Thyroid gland (tissue), 4 donors: ENCODE measurements at regions not wholly inside any gene's neighbourhood (a gene's known extent, or its start where the extent isn't known, plus 50 kb on each side); places are given as distances from the start of the nearest gene placed in this dataset.

Source experiments
- DNase-seq, 2 donors: peaks; one replicate each; pipeline ENCODE4 v3.0.0-alpha.2; 2019
- H3K27ac ChIP-seq, 3 donors: fragments of 200-600 bp; sonication (generic); 1 replicate in 2 of 3; 2 replicates in 1 of 3; pipeline ENCODE4 v1.5.1; 2016 to 2019; ENCODE audit warnings: mild to moderate bottlenecking in 1 of 3, moderate library complexity in 1 of 3
- H3K27me3 ChIP-seq: fragments of 200-600 bp; sonication (generic); one replicate; pipeline ENCODE4 v1.5.1; 2019
- H3K36me3 ChIP-seq, 2 donors: fragments of 200-600 bp; sonication (generic); one replicate each; pipeline ENCODE4 v1.5.1; 2016 to 2019
- H3K4me1 ChIP-seq, 2 donors: fragments of 200-600 bp; sonication (generic); one replicate each; pipeline ENCODE4 v1.5.1; 2017 to 2019
- H3K4me3 ChIP-seq, 3 donors: fragments of 200-600 bp; sonication (generic); replicated peaks in 1 of 3; 1 replicate in 2 of 3; 2 replicates in 1 of 3; pipeline ENCODE4 v1.5.1; 2016; ENCODE audit warnings: mild to moderate bottlenecking in 1 of 3
- H3K9me3 ChIP-seq: fragments of 200-600 bp; sonication (generic); one replicate; pipeline ENCODE4 v1.5.1; 2017
- CTCF ChIP-seq, 6 experiments: fragments of 200-600 bp in 3 of 6; fragments of 450-650 bp in 3 of 6; sonication (generic) in 3 of 6; IDR thresholded peaks; one replicate each; pipeline ENCODE4 v1.5.1; 2016 to 2019; ENCODE audit warnings: antibody characterized with exemption in 6 of 6, mild to moderate bottlenecking in 2 of 6, inconsistent platforms in 1 of 6, moderate library complexity in 1 of 6
- POLR2A ChIP-seq, 2 donors: fragments of 450-650 bp; IDR thresholded peaks; one replicate each; pipeline ENCODE4 v1.6.1; 2017; ENCODE audit warnings: antibody characterized with exemption in 2 of 2, mild to moderate bottlenecking in 2 of 2, moderate library complexity in 1 of 2
- WGBS, 2 donors: methylation state at CpG; one replicate each; pipeline ENCODE4 v1.1.5; 2017; 5-methylcytosine and 5-hydroxymethylcytosine counted together
- intact Hi-C: fragments of 100-400 bp; cut with DNase I; formaldehyde crosslinking; loops from one replicate; pipeline ENCODE4 v1.15.1; 2023

- H3K4me1 ChIP-seq = no peaks in the 10 kb centered on the region
- DNase-seq = no peak
- no peaks in the 10 kb centered on the region for H3K9me3 ChIP-seq
- intact Hi-C loops = no loop called here
- 79 to 87% methylated on average over 6 of the region's 6 CpGs for WGBS, 2 donors
- H3K27ac ChIP-seq = no peak overlapping the region
- no peak overlapping the region for H3K4me3 ChIP-seq
- TF ChIP-seq CTCF (IDR thresholded peaks at IDR 0.05) (no peak), POLR2A (IDR thresholded peaks at IDR 0.05) (no peak)
- no peaks in the 10 kb centered on the region for H3K27me3 ChIP-seq
- no peaks in the 10 kb centered on the region for H3K36me3 ChIP-seq
Measured at GRCh38 chr6:118744261-118744941, 93.0 kb upstream of the CEP85L start.

- TF ChIP-seq CTCF (IDR thresholded peaks at IDR 0.05) (no peak), POLR2A (IDR thresholded peaks at IDR 0.05) (no peak)
- no peak overlapping the region for H3K4me3 ChIP-seq
- H3K27me3 ChIP-seq = no peaks in the 10 kb centered on the region
- H3K4me1 ChIP-seq = no peaks in the 10 kb centered on the region
- intact Hi-C loops = no loop called here
- 0 to 100% methylated on average over 1 of the region's 1 CpG for WGBS, 2 donors
- H3K9me3 ChIP-seq = no peaks in the 10 kb centered on the region
- no peaks in the 10 kb centered on the region for H3K36me3 ChIP-seq
- no peak for DNase-seq
- no peak overlapping the region for H3K27ac ChIP-seq
Measured at GRCh38 chr6:118743746-118744145, 92.4 kb upstream of the CEP85L start.

- Histone ChIP-seq H3K27me3 (no peaks in the 10 kb centered on the region), H3K4me1 (no peaks in the 10 kb centered on the region), H3K4me3 (no peak overlapping the region), H3K27ac (no peak overlapping the region), H3K9me3 (no peaks in the 10 kb centered on the region), H3K36me3 (no peaks in the 10 kb centered on the region)
- intact Hi-C loops = no loop called here
- 60 to 67% methylated on average over 3 of the region's 3 CpGs for WGBS, 2 donors
- no peak for TF ChIP-seq CTCF (IDR thresholded peaks at IDR 0.05)
- TF ChIP-seq POLR2A (IDR thresholded peaks at IDR 0.05) = no peak
- DNase-seq = no peak
Measured at GRCh38 chr6:118740372-118740771, 89.0 kb upstream of the CEP85L start.

- intact Hi-C loops = no loop called here
- Histone ChIP-seq H3K9me3 (no peaks in the 10 kb centered on the region), H3K4me1 (no peaks in the 10 kb centered on the region), H3K27ac (no peak overlapping the region), H3K27me3 (no peaks in the 10 kb centered on the region), H3K4me3 (no peak overlapping the region), H3K36me3 (no peaks in the 10 kb centered on the region)
- WGBS, 2 donors = 68 to 75% methylated on average over 2 of the region's 2 CpGs
- DNase-seq = no peak
- TF ChIP-seq POLR2A (IDR thresholded peaks at IDR 0.05) (no peak), CTCF (IDR thresholded peaks at IDR 0.05) (no peak)
Measured at GRCh38 chr6:118739696-118740353, 88.4 kb upstream of the CEP85L start.

GRCh38 chr6:118736440-118736839 is 85.0 kb upstream of the CEP85L start:
- H3K4me3 ChIP-seq = no peak overlapping the region
- intact Hi-C loops = no loop called here
- no peaks in the 10 kb centered on the region for H3K27me3 ChIP-seq
- H3K9me3 ChIP-seq = no peaks in the 10 kb centered on the region
- H3K4me1 ChIP-seq = no peaks in the 10 kb centered on the region
- TF ChIP-seq CTCF (IDR thresholded peaks at IDR 0.05) = no peak
- no peak for TF ChIP-seq POLR2A (IDR thresholded peaks at IDR 0.05)
- H3K36me3 ChIP-seq = no peaks in the 10 kb centered on the region
- WGBS, 2 donors = 88 to 90% methylated on average over 4 of the region's 4 CpGs
- no peak for DNase-seq
- no peak overlapping the region for H3K27ac ChIP-seq
